ENCODE measurements at regions not wholly inside any gene's neighbourhood (a gene's known extent, or its start where the extent isn't known, plus 50 kb on each side); places are given as distances from the start of the nearest gene placed in this dataset.

DNA sequence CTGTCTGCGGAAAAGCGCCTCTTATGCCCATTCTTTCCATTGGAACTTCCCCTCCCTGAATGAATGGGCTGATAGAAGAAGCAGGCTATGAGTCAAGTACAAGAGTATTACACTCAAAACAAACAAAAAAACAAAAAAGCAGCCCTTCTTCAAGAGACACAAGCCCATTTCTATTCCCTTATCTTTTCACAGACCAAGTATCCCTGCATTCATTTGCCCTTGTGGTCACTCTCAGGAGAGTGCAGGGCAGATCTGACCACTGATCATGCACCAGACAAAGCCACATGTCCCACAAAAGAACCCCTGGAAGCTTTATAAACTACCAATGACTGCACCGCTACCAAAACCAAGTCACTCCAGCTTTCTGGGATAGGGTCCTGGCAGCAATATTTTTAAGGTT, 262.5 kb upstream of the TAS2R1 start:
- H3K4me1 ChIP-seq (ENCODE audit: control insufficient read depth, insufficient read depth, low read length), result no peaks in the 10 kb centered on the region
- H3K36me3 ChIP-seq (ENCODE audit: control insufficient read depth, insufficient read depth, low read length), result no peaks in the 10 kb centered on the region
- H3K27ac ChIP-seq (ENCODE audit: low read length), result no peak overlapping the region
- no peaks in the 10 kb centered on the region for H3K27me3 ChIP-seq (ENCODE audit: control insufficient read depth, insufficient read depth, low read length)
- no peak overlapping the region for H3K4me3 ChIP-seq (ENCODE audit: low read length)
- H3K9me3 ChIP-seq (ENCODE audit: control insufficient read depth, low read depth, low read length), result no peaks in the 10 kb centered on the region
- DNase-seq, result no peak
- WGBS (ENCODE audit: insufficient coverage, low lambda C conversion rate), result no CpG with 5 or more reads among the region's 3 CpGs

DNA sequence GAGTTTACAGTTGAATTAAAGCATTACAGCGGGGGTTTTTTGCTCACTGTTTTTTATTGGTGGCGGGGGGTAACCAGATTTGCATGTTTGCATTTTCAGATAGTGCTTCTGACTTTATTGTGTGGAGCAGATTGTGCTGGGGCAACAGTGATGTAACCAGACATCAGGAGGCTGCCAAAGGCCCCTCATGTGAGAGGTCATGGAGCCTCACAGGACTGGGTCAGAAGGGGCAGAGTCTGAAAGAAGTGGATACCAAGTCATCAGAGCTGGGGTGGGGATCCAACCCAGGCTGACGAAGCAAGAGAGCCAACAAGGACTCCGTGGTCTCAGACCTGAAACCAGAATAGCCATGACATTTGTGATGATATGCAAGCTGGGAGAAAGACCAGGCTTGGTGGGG, 259.4 kb upstream of the TAS2R1 start:
- Histone ChIP-seq H3K4me1 (ENCODE audit: control insufficient read depth, insufficient read depth, low read length) (no peaks in the 10 kb centered on the region), H3K27ac (ENCODE audit: low read length) (no peak overlapping the region), H3K4me3 (ENCODE audit: low read length) (no peak overlapping the region), H3K36me3 (ENCODE audit: control insufficient read depth, insufficient read depth, low read length) (no peaks in the 10 kb centered on the region), H3K9me3 (ENCODE audit: control insufficient read depth, low read depth, low read length) (no peaks in the 10 kb centered on the region), H3K27me3 (ENCODE audit: control insufficient read depth, insufficient read depth, low read length) (no peaks in the 10 kb centered on the region)
- no CpG with 5 or more reads among the region's 4 CpGs for WGBS (ENCODE audit: insufficient coverage, low lambda C conversion rate)
- DNase-seq, result no peak

DNA sequence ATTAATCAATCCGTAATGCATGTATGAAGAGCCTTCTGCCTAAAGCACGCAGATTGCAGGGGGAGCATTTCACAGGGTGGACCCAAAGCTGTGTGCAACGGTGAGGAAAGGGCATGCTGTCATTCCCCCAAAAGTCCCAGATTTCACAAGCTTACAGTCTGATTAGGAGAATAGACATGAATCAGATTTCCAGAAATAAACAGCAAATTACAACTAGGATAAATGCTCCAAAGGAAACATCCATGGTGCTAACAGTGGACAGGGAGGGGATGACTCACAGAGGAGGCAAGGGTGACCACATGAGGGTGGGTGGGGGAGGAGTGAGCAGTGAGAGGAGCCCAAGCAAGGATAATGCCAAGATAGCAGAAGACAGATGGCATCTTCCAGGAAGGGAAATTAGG, 258.4 kb upstream of the TAS2R1 start:
- no peaks in the 10 kb centered on the region for H3K4me1 ChIP-seq (ENCODE audit: control insufficient read depth, insufficient read depth, low read length)
- H3K4me3 ChIP-seq (ENCODE audit: low read length), result no peak overlapping the region
- 80% methylated on average over 1 of the region's 3 CpGs for WGBS (ENCODE audit: insufficient coverage, low lambda C conversion rate)
- no peaks in the 10 kb centered on the region for H3K9me3 ChIP-seq (ENCODE audit: control insufficient read depth, low read depth, low read length)
- H3K36me3 ChIP-seq (ENCODE audit: control insufficient read depth, insufficient read depth, low read length), result no peaks in the 10 kb centered on the region
- H3K27ac ChIP-seq (ENCODE audit: low read length), result no peak overlapping the region
- DNase-seq, result no peak
- H3K27me3 ChIP-seq (ENCODE audit: control insufficient read depth, insufficient read depth, low read length), result no peaks in the 10 kb centered on the region

DNA sequence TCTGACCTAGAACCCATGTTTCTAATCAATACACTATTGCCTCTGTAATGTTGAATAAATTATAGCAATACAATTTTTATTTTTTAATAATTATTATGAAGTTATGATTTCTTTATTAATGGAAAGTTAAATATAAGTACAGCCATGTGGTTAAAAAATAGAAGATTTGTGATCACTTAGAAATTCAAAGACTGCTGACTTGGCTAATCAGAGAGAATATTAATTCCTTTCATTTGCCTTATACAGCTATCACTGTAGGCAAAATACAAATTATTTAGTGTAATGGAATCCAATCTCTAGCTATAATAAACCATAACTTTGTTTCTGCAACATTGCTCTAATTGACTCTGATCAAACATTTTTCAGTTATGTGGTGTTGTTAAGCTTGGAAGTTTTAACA, 255.0 kb upstream of the TAS2R1 start:
- DNase-seq, result no peak
- Histone ChIP-seq H3K4me3 (ENCODE audit: low read length) (no peak overlapping the region), H3K4me1 (ENCODE audit: control insufficient read depth, insufficient read depth, low read length) (no peaks in the 10 kb centered on the region), H3K9me3 (ENCODE audit: control insufficient read depth, low read depth, low read length) (no peaks in the 10 kb centered on the region), H3K27me3 (ENCODE audit: control insufficient read depth, insufficient read depth, low read length) (no peaks in the 10 kb centered on the region), H3K36me3 (ENCODE audit: control insufficient read depth, insufficient read depth, low read length) (no peaks in the 10 kb centered on the region), H3K27ac (ENCODE audit: low read length) (no peak overlapping the region)

DNA sequence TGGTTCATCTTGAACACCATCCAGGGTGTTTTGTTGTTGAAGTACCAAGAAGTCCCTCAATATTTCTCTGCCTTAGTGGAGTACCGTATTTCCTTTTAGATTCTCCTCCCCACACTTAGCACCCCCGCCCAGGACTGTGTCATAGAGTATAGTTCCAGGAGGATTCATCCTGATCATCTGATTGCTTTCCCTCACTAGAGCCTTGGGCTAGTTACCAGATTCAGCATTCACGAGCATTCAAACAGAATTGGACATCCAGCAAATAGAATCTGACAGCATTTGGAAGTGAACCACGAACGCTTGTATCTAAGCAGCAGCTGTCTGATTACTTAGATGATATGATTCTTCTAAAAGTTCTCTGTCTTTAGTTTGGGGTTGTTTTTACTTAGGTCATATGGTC, 248.1 kb upstream of the TAS2R1 start:
- Histone ChIP-seq H3K9me3 (ENCODE audit: control insufficient read depth, low read depth, low read length) (no peaks in the 10 kb centered on the region), H3K27ac (ENCODE audit: low read length) (no peak overlapping the region), H3K36me3 (ENCODE audit: control insufficient read depth, insufficient read depth, low read length) (no peaks in the 10 kb centered on the region), H3K27me3 (ENCODE audit: control insufficient read depth, insufficient read depth, low read length) (no peaks in the 10 kb centered on the region), H3K4me1 (ENCODE audit: control insufficient read depth, insufficient read depth, low read length) (no peaks in the 10 kb centered on the region), H3K4me3 (ENCODE audit: low read length) (no peak overlapping the region)
- DNase-seq, result no peak
- WGBS (ENCODE audit: insufficient coverage, low lambda C conversion rate), result 60% methylated on average over 1 of the region's 5 CpGs

DNA sequence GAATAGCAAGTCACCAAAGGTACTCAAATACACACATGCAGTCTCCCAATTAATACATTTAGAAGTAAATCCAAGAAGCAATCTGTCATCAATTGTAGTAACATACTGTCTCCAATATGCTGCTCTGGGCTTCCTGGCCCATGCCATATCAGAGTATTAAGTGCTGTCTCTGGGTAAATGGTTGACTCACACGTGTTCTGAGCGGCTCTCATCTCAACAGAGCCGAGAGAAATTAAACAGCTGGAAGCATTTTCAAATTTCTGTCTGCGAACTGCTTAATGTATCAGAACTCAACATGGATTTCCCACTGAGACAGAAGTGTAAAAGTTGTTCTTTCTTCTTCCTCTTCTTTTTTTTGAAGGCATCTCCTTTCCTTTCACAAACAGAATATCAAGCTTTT, 247.3 kb upstream of the TAS2R1 start:
- Histone ChIP-seq H3K4me3 (ENCODE audit: low read length) (no peak overlapping the region), H3K36me3 (ENCODE audit: control insufficient read depth, insufficient read depth, low read length) (no peaks in the 10 kb centered on the region), H3K4me1 (ENCODE audit: control insufficient read depth, insufficient read depth, low read length) (no peaks in the 10 kb centered on the region), H3K27me3 (ENCODE audit: control insufficient read depth, insufficient read depth, low read length) (no peaks in the 10 kb centered on the region), H3K27ac (ENCODE audit: low read length) (no peak overlapping the region), H3K9me3 (ENCODE audit: control insufficient read depth, low read depth, low read length) (no peaks in the 10 kb centered on the region)
- no peak for DNase-seq
- 86% methylated on average over 1 of the region's 4 CpGs for WGBS (ENCODE audit: insufficient coverage, low lambda C conversion rate)

DNA sequence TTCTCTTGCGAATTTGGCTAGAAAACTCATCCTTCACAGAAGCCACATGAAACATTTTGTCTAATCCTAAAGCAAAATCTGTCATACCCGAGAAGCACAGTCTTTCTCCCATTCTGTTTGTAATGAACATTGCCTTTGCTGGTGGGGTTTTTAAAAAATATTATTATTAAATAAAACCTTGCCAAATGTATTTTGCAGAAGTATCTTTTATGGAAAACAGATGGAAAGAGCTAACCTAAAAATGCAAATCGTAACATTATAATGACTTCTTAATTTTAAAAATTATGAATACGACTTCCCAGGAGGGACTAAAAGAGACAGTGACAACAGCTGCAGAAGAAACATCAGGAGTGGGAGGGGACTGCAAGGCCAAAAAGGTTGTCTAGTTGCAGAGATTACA, 246.3 kb upstream of the TAS2R1 start:
- Histone ChIP-seq H3K4me3 (ENCODE audit: low read length) (no peak overlapping the region), H3K36me3 (ENCODE audit: control insufficient read depth, insufficient read depth, low read length) (no peaks in the 10 kb centered on the region), H3K9me3 (ENCODE audit: control insufficient read depth, low read depth, low read length) (no peaks in the 10 kb centered on the region), H3K27me3 (ENCODE audit: control insufficient read depth, insufficient read depth, low read length) (no peaks in the 10 kb centered on the region), H3K4me1 (ENCODE audit: control insufficient read depth, insufficient read depth, low read length) (no peaks in the 10 kb centered on the region), H3K27ac (ENCODE audit: low read length) (no peak overlapping the region)
- DNase-seq, result no peak
- WGBS (ENCODE audit: insufficient coverage, low lambda C conversion rate), result 97% methylated on average over 4 of the region's 4 CpGs

DNA sequence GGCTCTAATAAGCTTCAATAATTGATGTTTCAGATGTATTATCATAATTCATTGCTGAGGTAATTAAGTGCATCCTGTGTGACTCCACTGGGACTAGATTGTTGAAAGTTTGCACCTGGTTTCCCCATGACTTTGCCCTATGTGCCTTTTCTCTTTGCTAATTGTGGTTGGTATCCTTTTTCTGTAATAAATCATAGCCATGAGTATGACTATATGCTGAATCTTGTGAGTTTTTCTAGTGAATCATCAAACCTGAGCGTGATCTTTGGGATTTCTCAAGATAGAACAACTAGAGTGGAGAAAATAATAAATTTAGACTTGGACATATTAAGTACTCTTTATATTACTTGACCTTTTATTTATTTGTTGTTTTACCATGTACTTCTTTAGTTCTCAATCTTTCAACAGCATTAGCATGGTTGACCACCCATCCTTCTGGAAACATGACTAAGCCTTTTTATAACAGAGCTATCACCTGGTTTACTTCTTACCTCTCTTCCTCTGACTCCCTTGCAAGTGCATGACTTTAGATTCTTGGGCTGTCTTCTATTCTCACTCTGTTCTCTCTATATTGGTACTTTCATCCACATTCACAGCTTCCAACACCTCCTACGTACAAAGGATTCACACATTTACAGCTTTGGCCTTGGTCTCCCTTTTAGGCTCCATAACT, 239.6 kb upstream of the TAS2R1 start:
- Histone ChIP-seq H3K36me3 (ENCODE audit: control insufficient read depth, insufficient read depth, low read length) (no peaks in the 10 kb centered on the region), H3K27me3 (ENCODE audit: control insufficient read depth, insufficient read depth, low read length) (no peaks in the 10 kb centered on the region)
- 89% methylated on average over 1 of the region's 2 CpGs for WGBS (ENCODE audit: insufficient coverage, low lambda C conversion rate)

DNA sequence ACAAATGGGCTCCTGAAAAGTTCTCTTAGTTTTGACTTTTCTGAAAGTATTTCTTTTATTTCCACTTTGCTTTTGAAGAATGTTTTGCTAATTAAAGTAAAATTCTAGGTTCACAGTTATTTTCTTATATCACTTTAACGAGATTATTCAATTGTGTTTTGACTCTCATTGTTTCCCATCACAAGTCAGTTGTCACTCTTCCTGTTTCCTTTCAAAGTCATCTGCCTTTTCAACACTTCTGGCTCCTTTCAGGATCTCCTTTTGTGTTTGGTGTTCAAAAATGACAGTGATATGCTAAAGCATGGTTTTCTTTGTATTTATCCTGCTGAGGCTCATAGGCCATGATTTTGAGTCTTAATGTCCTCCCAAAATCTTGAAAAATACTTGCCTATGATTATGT, 235.4 kb upstream of the TAS2R1 start:
- Histone ChIP-seq H3K27ac (ENCODE audit: low read length) (no peak overlapping the region), H3K4me3 (ENCODE audit: low read length) (no peak overlapping the region)
- WGBS (ENCODE audit: insufficient coverage, low lambda C conversion rate), result 89% methylated on average over 1 of the region's 1 CpG

More for the DNA sequence above, 239.6 kb upstream of the TAS2R1 start:
- no peak for DNase-seq
- H3K27ac ChIP-seq (ENCODE audit: low read length), result no peak overlapping the region
- no peaks in the 10 kb centered on the region for H3K4me1 ChIP-seq (ENCODE audit: control insufficient read depth, insufficient read depth, low read length)
- peaks cover 8% of the 10 kb centered on the region for H3K9me3 ChIP-seq (ENCODE audit: control insufficient read depth, low read depth, low read length)
- no peak overlapping the region for H3K4me3 ChIP-seq (ENCODE audit: low read length)

DNA sequence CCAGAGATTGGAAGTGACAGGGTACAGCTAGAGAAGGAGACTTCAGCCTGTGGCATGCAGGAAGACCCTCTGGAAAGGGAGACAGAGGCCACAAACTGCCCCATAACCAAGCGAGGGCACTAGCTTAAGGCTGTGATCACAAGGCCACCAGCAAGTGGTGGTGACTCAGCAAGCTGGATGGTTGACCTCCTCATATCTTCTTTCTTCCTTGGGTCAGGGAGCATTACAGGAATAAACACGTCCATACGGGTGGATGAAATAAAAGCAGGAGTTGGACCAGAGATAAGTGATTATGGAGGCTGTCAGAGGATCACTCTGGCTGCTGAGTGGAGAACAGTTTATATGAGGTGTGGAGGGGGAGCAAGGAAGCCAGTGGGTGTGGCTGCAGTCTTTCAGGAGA, 234.6 kb upstream of the TAS2R1 start:
- DNase-seq, result no peak
- H3K27me3 ChIP-seq (ENCODE audit: control insufficient read depth, insufficient read depth, low read length), result peaks cover 8% of the 10 kb centered on the region
- H3K9me3 ChIP-seq (ENCODE audit: control insufficient read depth, low read depth, low read length), result peaks cover 8% of the 10 kb centered on the region
- H3K27ac ChIP-seq (ENCODE audit: low read length), result no peak overlapping the region
- no peaks in the 10 kb centered on the region for H3K36me3 ChIP-seq (ENCODE audit: control insufficient read depth, insufficient read depth, low read length)
- no peak overlapping the region for H3K4me3 ChIP-seq (ENCODE audit: low read length)
- no CpG with 5 or more reads among the region's 3 CpGs for WGBS (ENCODE audit: insufficient coverage, low lambda C conversion rate)
- peaks cover 6% of the 10 kb centered on the region for H3K4me1 ChIP-seq (ENCODE audit: control insufficient read depth, insufficient read depth, low read length)

More for the DNA sequence above, 235.4 kb upstream of the TAS2R1 start:
- DNase-seq, result no peak
- Histone ChIP-seq H3K36me3 (ENCODE audit: control insufficient read depth, insufficient read depth, low read length) (no peaks in the 10 kb centered on the region), H3K27me3 (ENCODE audit: control insufficient read depth, insufficient read depth, low read length) (peaks cover 8% of the 10 kb centered on the region), H3K4me1 (ENCODE audit: control insufficient read depth, insufficient read depth, low read length) (peaks cover 1% of the 10 kb centered on the region), H3K9me3 (ENCODE audit: control insufficient read depth, low read depth, low read length) (peaks cover 8% of the 10 kb centered on the region)

DNA sequence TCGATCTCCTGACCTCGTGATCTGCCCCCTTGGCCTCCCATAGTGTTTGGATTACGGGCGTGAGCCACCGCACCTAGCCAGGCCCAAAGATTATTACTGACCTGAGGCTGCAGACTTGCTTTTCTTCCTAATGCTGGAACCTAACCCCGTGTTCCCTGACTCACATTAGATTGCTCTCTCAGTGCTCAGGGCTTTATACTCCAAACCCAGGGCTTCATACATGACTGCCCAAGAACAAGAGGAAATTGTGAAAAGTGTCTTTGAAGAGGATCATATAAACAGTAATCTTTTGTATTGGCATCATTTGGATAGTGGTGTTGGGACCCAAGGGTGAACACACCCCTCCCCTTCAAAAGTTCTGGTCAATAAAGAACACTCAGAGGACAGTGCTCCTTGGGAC, 233.3 kb upstream of the TAS2R1 start:
- 100% methylated on average over 1 of the region's 6 CpGs for WGBS (ENCODE audit: insufficient coverage, low lambda C conversion rate)
- no peaks in the 10 kb centered on the region for H3K36me3 ChIP-seq (ENCODE audit: control insufficient read depth, insufficient read depth, low read length)
- H3K4me3 ChIP-seq (ENCODE audit: low read length), result no peak overlapping the region
- no peak for DNase-seq
- no peak overlapping the region for H3K27ac ChIP-seq (ENCODE audit: low read length)
- peaks cover 8% of the 10 kb centered on the region for H3K27me3 ChIP-seq (ENCODE audit: control insufficient read depth, insufficient read depth, low read length)
- peaks cover 8% of the 10 kb centered on the region for H3K9me3 ChIP-seq (ENCODE audit: control insufficient read depth, low read depth, low read length)
- peaks cover 10% of the 10 kb centered on the region for H3K4me1 ChIP-seq (ENCODE audit: control insufficient read depth, insufficient read depth, low read length)
